ENCODE measurements at regions not wholly inside any gene's neighbourhood (a gene's known extent, or its start where the extent isn't known, plus 50 kb on each side); places are given as distances from the start of the nearest gene placed in this dataset.

DNA sequence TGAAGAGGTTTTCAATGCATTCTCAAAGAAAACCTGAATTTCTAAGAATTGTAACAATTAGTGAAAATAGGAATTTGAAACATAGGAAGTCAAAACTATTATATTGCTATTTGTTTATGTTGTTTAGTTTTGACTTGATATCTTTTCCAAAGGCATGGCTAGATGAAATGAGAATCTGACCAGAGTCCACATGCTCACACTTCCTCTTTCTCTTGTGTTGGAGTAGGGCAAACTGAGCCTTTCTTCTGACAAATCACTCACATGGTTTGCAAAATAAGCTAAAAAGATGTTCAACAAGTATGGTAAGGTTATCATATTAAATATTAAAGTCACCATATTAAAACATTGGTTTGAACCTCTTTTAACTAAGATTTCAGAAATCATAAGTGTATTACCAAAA, 512.6 kb downstream of the ISL1 start:
- TF ChIP-seq, protein P1, sequence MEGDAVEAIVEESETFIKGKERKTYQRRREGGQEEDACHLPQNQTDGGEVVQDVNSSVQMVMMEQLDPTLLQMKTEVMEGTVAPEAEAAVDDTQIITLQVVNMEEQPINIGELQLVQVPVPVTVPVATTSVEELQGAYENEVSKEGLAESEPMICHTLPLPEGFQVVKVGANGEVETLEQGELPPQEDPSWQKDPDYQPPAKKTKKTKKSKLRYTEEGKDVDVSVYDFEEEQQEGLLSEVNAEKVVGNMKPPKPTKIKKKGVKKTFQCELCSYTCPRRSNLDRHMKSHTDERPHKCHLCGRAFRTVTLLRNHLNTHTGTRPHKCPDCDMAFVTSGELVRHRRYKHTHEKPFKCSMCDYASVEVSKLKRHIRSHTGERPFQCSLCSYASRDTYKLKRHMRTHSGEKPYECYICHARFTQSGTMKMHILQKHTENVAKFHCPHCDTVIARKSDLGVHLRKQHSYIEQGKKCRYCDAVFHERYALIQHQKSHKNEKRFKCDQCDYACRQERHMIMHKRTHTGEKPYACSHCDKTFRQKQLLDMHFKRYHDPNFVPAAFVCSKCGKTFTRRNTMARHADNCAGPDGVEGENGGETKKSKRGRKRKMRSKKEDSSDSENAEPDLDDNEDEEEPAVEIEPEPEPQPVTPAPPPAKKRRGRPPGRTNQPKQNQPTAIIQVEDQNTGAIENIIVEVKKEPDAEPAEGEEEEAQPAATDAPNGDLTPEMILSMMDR (IDR thresholded peaks at IDR 0.05) = no peak
- TF ChIP-seq POLR2A (IDR thresholded peaks at IDR 0.05) = no peak

All from esophagus squamous epithelium (tissue), 4 donors.